Central memory CD4-positive, alpha-beta T cell (primary cell): ENCODE measurements at regions not wholly inside any gene's neighbourhood (a gene's known extent, or its start where the extent isn't known, plus 50 kb on each side); places are given as distances from the start of the nearest gene placed in this dataset.

ENCODE experiments used
- DNase-seq: peaks from one replicate; pipeline ENCODE4 v3.0.0; 2022

GRCh38 chr4:155616117-155616516, 50.5 kb upstream of the GUCY1A1 start:
- DNase-seq = no peak

- no peak for DNase-seq
These were observed 51.4 kb upstream of the GUCY1A1 start for GRCh38 chr4:155615081-155615887.

GRCh38 chr4:155614111-155614762, 52.4 kb upstream of the GUCY1A1 start:
- no peak for DNase-seq

GRCh38 chr4:155612074-155612473, 54.6 kb upstream of the GUCY1A1 start:
- DNase-seq = no peak

GRCh38 chr4:155611501-155611900, 55.1 kb upstream of the GUCY1A1 start:
- no peak for DNase-seq

- DNase-seq = no peak
These were observed 56.5 kb upstream of the GUCY1A1 start for GRCh38 chr4:155610143-155610542.

- DNase-seq = no peak
These were observed 57.1 kb upstream of the GUCY1A1 start for GRCh38 chr4:155609455-155610059.

GRCh38 chr4:155608225-155608885, 58.3 kb upstream of the GUCY1A1 start:
- no peak for DNase-seq

- no peak for DNase-seq
These were observed 59.2 kb upstream of the GUCY1A1 start for GRCh38 chr4:155607481-155607880.

- DNase-seq = no peak
These were observed 61.7 kb upstream of the GUCY1A1 start for GRCh38 chr4:155604718-155605626.

- no peak for DNase-seq
These were observed 63.2 kb upstream of the GUCY1A1 start for GRCh38 chr4:155603360-155603891.

- no peak for DNase-seq
These were observed 64.1 kb upstream of the GUCY1A1 start for GRCh38 chr4:155602351-155603140.

GRCh38 chr4:155600244-155600643, 66.4 kb upstream of the GUCY1A1 start:
- DNase-seq = no peak

- no peak for DNase-seq
These were observed 67.1 kb upstream of the GUCY1A1 start for GRCh38 chr4:155599596-155599995.

- no peak for DNase-seq
These were observed 67.6 kb upstream of the GUCY1A1 start for GRCh38 chr4:155599085-155599484.

GRCh38 chr4:155597933-155598451, 68.7 kb upstream of the GUCY1A1 start:
- no peak for DNase-seq

GRCh38 chr4:155597281-155597680, 69.4 kb upstream of the GUCY1A1 start:
- no peak for DNase-seq

GRCh38 chr4:155593793-155594192, 72.9 kb upstream of the GUCY1A1 start:
- no peak for DNase-seq

- no peak for DNase-seq
These were observed 73.7 kb upstream of the GUCY1A1 start for GRCh38 chr4:155592938-155593297.

GRCh38 chr4:155592179-155592937, 74.3 kb upstream of the GUCY1A1 start:
- no peak for DNase-seq
